ENCODE measurements at regions not wholly inside any gene's neighbourhood (a gene's known extent, or its start where the extent isn't known, plus 50 kb on each side); places are given as distances from the start of the nearest gene placed in this dataset.

- TF ChIP-seq TEAD1 (CRISPR knock-in tag; IDR thresholded peaks at IDR 0.05) (no peak), E2F4 (CRISPR knock-in tag; IDR thresholded peaks at IDR 0.05; ENCODE audit: borderline replicate concordance, low read depth) (no peak), NFYB (CRISPR knock-in tag; conservative IDR thresholded peaks at IDR 0.05; ENCODE audit: low read depth) (no peak), CTCF (IDR thresholded peaks at IDR 0.05) (no peak), MYBL2 (CRISPR knock-in tag; IDR thresholded peaks at IDR 0.05) (no peak), NR1H2 (CRISPR knock-in tag; IDR thresholded peaks at IDR 0.05) (no peak), ZNF263 (CRISPR knock-in tag; IDR thresholded peaks at IDR 0.05; ENCODE audit: low read depth) (no peak)
These were observed 367.7 kb upstream of the ARRDC4 start for GRCh38 chr15:97592778-97593177.

All from WTC11 (cell line).